WTC11 (cell line): ENCODE measurements at regions not wholly inside any gene's neighbourhood (a gene's known extent, or its start where the extent isn't known, plus 50 kb on each side); places are given as distances from the start of the nearest gene placed in this dataset.

Experiments used
- ATAC-seq: fragments of 200-7000 bp; cut with Tn5 transposase; 2 replicates; pipeline ENCODE4 v1.10.0; 2021; ENCODE audit warnings: mild to moderate bottlenecking, moderate library complexity
- CTCF ChIA-PET: fragments of 300-600 bp; sonication (Branson Sonifier 250); formaldehyde crosslinking; loops from one replicate; lab custom pipeline; 2021; ENCODE audit warnings: antibody characterized with exemption; lab: Charles Lee
- POLR2A ChIA-PET: fragments of 350-600 bp; sonication (Branson Sonifier 250); formaldehyde crosslinking; loops from one replicate; lab custom pipeline; 2021; ENCODE audit warnings: antibody characterized with exemption; lab: Charles Lee
- DNase-seq: peaks from one replicate; pipeline ENCODE4 v3.0.0; 2021; ENCODE audit warnings: low spot score
- H3K27ac Mint-ChIP-seq: 2 replicates; pipeline ENCODE4 v1.8.0; 2021; ENCODE audit warnings: mixed read lengths
- H3K27me3 Mint-ChIP-seq: 2 replicates; pipeline ENCODE4 v1.8.0; 2021; ENCODE audit warnings: low read depth, mild to moderate bottlenecking, moderate library complexity, mixed read lengths
- H3K36me3 Mint-ChIP-seq: 2 replicates; pipeline ENCODE4 v1.8.0; 2021; ENCODE audit warnings: mixed read lengths
- H3K4me1 Mint-ChIP-seq: 2 replicates; pipeline ENCODE4 v1.8.0; 2022; ENCODE audit warnings: mixed read lengths
- H3K4me3 Mint-ChIP-seq: 2 replicates; pipeline ENCODE4 v1.8.0; 2021; ENCODE audit warnings: mild to moderate bottlenecking, moderate library complexity, mixed read lengths
- H3K9me3 Mint-ChIP-seq: 2 replicates; pipeline ENCODE4 v1.8.0; 2021; ENCODE audit warnings: mixed read lengths
- EMX1 ChIP-seq: fragments of 250-450 bp; sonication (Bioruptor Pico); IDR thresholded peaks from 2 replicates; pipeline ENCODE4 v1.8.0; 2021; ENCODE audit warnings: mild to moderate bottlenecking
- FOXJ3 ChIP-seq: sonication (generic); formaldehyde crosslinking; IDR thresholded peaks from 2 replicates; pipeline ENCODE4 v1.9.0; 2021; ENCODE audit warnings: missing genetic modification reagents, mild to moderate bottlenecking, borderline replicate concordance
- FOXK1 ChIP-seq: sonication (generic); formaldehyde crosslinking; IDR thresholded peaks from 2 replicates; pipeline ENCODE4 v1.8.0; 2022; ENCODE audit warnings: mild to moderate bottlenecking, moderate library complexity, missing genetic modification reagents
- GRHL2 ChIP-seq: fragments of 250-450 bp; sonication (Bioruptor Pico); IDR thresholded peaks from 2 replicates; pipeline ENCODE4 v1.8.0; 2022; ENCODE audit warnings: mild to moderate bottlenecking, moderate library complexity; ENCODE audit not compliant: insufficient replicate concordance, severe bottlenecking
- KAT7 ChIP-seq: sonication (generic); formaldehyde crosslinking; IDR thresholded peaks from 2 replicates; pipeline ENCODE4 v1.8.1; 2023; ENCODE audit warnings: missing genetic modification reagents, mild to moderate bottlenecking, borderline replicate concordance
- MXD4 ChIP-seq: fragments of 250-450 bp; sonication (Bioruptor Pico); IDR thresholded peaks from 2 replicates; pipeline ENCODE4 v1.8.0; 2021; ENCODE audit warnings: mild to moderate bottlenecking, moderate library complexity, borderline replicate concordance
- NR2C2 ChIP-seq: sonication (generic); formaldehyde crosslinking; IDR thresholded peaks from 2 replicates; pipeline ENCODE4 v1.8.0; 2022; ENCODE audit warnings: mild to moderate bottlenecking, missing genetic modification reagents
- RORB ChIP-seq: fragments of 250-450 bp; sonication (Bioruptor Pico); IDR thresholded peaks from 2 replicates; pipeline ENCODE4 v1.9.0; 2021; ENCODE audit warnings: mild to moderate bottlenecking
- SOX15 ChIP-seq: fragments of 250-450 bp; sonication (Bioruptor Pico); IDR thresholded peaks from 2 replicates; pipeline ENCODE4 v1.9.0; 2021; ENCODE audit warnings: mild to moderate bottlenecking
- ZNF416 ChIP-seq: fragments of 250-450 bp; sonication (Bioruptor Pico); IDR thresholded peaks from 2 replicates; pipeline ENCODE4 v1.9.0; 2021; ENCODE audit warnings: mild to moderate bottlenecking, inconsistent platforms
- ZNF423 ChIP-seq: fragments of 250-450 bp; sonication (Bioruptor Pico); IDR thresholded peaks from 2 replicates; pipeline ENCODE4 v2.1.2; 2022; ENCODE audit warnings: mild to moderate bottlenecking, moderate library complexity
- ZNF671 ChIP-seq: fragments of 250-450 bp; sonication (Bioruptor Pico); IDR thresholded peaks from 2 replicates; pipeline ENCODE4 v1.8.0; 2021; ENCODE audit warnings: mild to moderate bottlenecking
- TF ChIP-seq, protein P1 (sequence below): sonication (generic); formaldehyde crosslinking; IDR thresholded peaks from 2 replicates; pipeline ENCODE4 v1.8.1; 2023; ENCODE audit warnings: mild to moderate bottlenecking, moderate library complexity, missing genetic modification reagents
- TF ChIP-seq, protein P2 (sequence below): fragments of 250-450 bp; sonication (Bioruptor Pico); IDR thresholded peaks from 2 replicates; pipeline ENCODE4 v1.9.0; 2021; ENCODE audit warnings: mild to moderate bottlenecking, borderline replicate concordance
- TF ChIP-seq, protein P3 (sequence below): sonication (generic); formaldehyde crosslinking; IDR thresholded peaks from 2 replicates; pipeline ENCODE4 v1.8.1; 2022; ENCODE audit warnings: mild to moderate bottlenecking, moderate library complexity, missing genetic modification reagents
- TF ChIP-seq, protein P4 (sequence below): sonication (generic); formaldehyde crosslinking; IDR thresholded peaks from 2 replicates; pipeline ENCODE4 v1.8.0; 2022; ENCODE audit warnings: mild to moderate bottlenecking, missing genetic modification reagents
- TF ChIP-seq, protein P5 (sequence below): fragments of 250-450 bp; sonication (Bioruptor Pico); IDR thresholded peaks from 2 replicates; pipeline ENCODE4 v1.8.0; 2021; ENCODE audit warnings: mild to moderate bottlenecking
- TF ChIP-seq, protein P6 (sequence below): fragments of 200-600 bp; IDR thresholded peaks from 2 replicates; pipeline ENCODE4 v1.8.0; 2022; ENCODE audit warnings: antibody characterized with exemption
- TF ChIP-seq, protein P7 (sequence below): sonication (generic); formaldehyde crosslinking; IDR thresholded peaks from 2 replicates; pipeline ENCODE4 v1.8.1; 2023; ENCODE audit warnings: mild to moderate bottlenecking, missing genetic modification reagents, moderate library complexity

DNA sequence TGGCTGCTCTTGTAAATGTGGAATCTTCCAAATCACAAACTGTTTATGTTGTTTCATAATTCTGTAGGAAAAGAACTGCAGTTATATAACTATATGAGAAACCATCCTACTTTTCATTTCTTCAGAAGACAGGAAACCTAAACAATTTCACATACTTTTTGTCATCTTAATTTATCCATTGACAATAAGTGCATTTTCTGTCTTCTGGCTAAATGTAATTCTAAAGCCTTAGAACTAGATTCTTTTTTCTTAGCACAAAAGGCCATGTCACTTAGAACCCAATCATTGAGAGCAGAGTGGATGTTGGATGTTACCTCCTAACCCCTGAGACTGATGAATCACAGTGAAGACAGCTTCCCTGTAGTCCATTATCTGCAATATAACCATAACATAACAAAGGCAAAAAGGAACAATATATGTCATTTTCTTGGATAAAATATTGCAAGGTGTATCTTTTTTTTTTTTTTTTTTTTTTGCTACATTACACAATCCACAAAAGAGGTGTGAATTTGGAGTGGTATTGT lies 410.2 kb upstream of the PRMT6 start:
- H3K4me1 Mint-ChIP-seq: no peaks in the 10 kb centered on the region
- DNase-seq (no peak), ATAC-seq (no peak)
- H3K9me3 Mint-ChIP-seq: peaks cover 10% of the 10 kb centered on the region
- TF ChIP-seq ZNF671: no peak
- TF ChIP-seq KAT7 (CRISPR knock-in tag): no peak
- TF ChIP-seq MXD4 (CRISPR knock-in tag): no peak
- TF ChIP-seq, protein P1, sequence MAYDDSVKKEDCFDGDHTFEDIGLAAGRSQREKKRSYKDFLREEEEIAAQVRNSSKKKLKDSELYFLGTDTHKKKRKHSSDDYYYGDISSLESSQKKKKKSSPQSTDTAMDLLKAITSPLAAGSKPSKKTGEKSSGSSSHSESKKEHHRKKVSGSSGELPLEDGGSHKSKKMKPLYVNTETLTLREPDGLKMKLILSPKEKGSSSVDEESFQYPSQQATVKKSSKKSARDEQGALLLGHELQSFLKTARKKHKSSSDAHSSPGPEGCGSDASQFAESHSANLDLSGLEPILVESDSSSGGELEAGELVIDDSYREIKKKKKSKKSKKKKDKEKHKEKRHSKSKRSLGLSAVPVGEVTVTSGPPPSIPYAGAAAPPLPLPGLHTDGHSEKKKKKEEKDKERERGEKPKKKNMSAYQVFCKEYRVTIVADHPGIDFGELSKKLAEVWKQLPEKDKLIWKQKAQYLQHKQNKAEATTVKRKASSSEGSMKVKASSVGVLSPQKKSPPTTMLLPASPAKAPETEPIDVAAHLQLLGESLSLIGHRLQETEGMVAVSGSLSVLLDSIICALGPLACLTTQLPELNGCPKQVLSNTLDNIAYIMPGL (CRISPR knock-in tag): no peak
- no peak for TF ChIP-seq ZNF423 (CRISPR knock-in tag)
- TF ChIP-seq, protein P2, sequence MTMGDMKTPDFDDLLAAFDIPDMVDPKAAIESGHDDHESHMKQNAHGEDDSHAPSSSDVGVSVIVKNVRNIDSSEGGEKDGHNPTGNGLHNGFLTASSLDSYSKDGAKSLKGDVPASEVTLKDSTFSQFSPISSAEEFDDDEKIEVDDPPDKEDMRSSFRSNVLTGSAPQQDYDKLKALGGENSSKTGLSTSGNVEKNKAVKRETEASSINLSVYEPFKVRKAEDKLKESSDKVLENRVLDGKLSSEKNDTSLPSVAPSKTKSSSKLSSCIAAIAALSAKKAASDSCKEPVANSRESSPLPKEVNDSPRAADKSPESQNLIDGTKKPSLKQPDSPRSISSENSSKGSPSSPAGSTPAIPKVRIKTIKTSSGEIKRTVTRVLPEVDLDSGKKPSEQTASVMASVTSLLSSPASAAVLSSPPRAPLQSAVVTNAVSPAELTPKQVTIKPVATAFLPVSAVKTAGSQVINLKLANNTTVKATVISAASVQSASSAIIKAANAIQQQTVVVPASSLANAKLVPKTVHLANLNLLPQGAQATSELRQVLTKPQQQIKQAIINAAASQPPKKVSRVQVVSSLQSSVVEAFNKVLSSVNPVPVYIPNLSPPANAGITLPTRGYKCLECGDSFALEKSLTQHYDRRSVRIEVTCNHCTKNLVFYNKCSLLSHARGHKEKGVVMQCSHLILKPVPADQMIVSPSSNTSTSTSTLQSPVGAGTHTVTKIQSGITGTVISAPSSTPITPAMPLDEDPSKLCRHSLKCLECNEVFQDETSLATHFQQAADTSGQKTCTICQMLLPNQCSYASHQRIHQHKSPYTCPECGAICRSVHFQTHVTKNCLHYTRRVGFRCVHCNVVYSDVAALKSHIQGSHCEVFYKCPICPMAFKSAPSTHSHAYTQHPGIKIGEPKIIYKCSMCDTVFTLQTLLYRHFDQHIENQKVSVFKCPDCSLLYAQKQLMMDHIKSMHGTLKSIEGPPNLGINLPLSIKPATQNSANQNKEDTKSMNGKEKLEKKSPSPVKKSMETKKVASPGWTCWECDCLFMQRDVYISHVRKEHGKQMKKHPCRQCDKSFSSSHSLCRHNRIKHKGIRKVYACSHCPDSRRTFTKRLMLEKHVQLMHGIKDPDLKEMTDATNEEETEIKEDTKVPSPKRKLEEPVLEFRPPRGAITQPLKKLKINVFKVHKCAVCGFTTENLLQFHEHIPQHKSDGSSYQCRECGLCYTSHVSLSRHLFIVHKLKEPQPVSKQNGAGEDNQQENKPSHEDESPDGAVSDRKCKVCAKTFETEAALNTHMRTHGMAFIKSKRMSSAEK: no peak
- no peak overlapping the region for H3K27ac Mint-ChIP-seq
- H3K4me3 Mint-ChIP-seq: no peak overlapping the region
- peaks cover 4% of the 10 kb centered on the region; the same call in 1 of the 2 replicates for H3K36me3 Mint-ChIP-seq
- no peaks in the 10 kb centered on the region for H3K27me3 Mint-ChIP-seq
- ChIA-PET POLR2A (no interaction called here), CTCF (no interaction called here)

DNA sequence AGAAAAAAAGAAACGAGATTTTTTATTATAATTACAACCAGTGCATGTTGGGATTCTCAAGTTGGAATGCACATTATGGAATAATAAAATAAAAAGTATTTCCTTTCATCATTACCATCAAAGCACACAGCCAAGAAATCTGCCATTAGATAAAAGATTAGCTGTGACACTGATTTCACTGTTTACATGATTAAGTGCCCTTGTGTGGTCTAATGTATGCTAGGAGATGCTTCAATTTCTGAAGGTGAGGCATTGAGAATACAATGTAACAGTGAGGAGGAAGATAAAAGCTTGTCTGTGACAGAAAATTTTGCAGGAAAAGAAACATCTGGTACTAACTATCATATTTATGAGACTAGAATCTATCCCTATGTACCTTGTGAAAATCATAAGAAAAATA lies 409.7 kb upstream of the PRMT6 start:
- H3K27me3 Mint-ChIP-seq: no peaks in the 10 kb centered on the region
- ChIA-PET POLR2A (interaction anchor here (0.6 kb wide), 1 partner anchor 62 kb away, joined by 3 read pairs; no protein-coding TSS in a partner anchor), CTCF (no interaction called here)
- no peak overlapping the region for H3K4me3 Mint-ChIP-seq
- no peaks in the 10 kb centered on the region for H3K4me1 Mint-ChIP-seq
- TF ChIP-seq FOXK1 (CRISPR knock-in tag): no peak
- no peak for TF ChIP-seq NR2C2 (CRISPR knock-in tag)
- no peak for TF ChIP-seq SOX15 (CRISPR knock-in tag)
- TF ChIP-seq, protein P3, sequence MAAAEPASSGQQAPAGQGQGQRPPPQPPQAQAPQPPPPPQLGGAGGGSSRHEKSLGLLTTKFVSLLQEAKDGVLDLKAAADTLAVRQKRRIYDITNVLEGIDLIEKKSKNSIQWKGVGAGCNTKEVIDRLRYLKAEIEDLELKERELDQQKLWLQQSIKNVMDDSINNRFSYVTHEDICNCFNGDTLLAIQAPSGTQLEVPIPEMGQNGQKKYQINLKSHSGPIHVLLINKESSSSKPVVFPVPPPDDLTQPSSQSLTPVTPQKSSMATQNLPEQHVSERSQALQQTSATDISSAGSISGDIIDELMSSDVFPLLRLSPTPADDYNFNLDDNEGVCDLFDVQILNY (CRISPR knock-in tag): no peak
- TF ChIP-seq, protein P4, sequence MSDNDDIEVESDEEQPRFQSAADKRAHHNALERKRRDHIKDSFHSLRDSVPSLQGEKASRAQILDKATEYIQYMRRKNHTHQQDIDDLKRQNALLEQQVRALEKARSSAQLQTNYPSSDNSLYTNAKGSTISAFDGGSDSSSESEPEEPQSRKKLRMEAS: no peak
- TF ChIP-seq, protein P5, sequence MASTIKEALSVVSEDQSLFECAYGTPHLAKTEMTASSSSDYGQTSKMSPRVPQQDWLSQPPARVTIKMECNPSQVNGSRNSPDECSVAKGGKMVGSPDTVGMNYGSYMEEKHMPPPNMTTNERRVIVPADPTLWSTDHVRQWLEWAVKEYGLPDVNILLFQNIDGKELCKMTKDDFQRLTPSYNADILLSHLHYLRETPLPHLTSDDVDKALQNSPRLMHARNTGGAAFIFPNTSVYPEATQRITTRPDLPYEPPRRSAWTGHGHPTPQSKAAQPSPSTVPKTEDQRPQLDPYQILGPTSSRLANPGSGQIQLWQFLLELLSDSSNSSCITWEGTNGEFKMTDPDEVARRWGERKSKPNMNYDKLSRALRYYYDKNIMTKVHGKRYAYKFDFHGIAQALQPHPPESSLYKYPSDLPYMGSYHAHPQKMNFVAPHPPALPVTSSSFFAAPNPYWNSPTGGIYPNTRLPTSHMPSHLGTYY: no peak
- TF ChIP-seq, protein P6, sequence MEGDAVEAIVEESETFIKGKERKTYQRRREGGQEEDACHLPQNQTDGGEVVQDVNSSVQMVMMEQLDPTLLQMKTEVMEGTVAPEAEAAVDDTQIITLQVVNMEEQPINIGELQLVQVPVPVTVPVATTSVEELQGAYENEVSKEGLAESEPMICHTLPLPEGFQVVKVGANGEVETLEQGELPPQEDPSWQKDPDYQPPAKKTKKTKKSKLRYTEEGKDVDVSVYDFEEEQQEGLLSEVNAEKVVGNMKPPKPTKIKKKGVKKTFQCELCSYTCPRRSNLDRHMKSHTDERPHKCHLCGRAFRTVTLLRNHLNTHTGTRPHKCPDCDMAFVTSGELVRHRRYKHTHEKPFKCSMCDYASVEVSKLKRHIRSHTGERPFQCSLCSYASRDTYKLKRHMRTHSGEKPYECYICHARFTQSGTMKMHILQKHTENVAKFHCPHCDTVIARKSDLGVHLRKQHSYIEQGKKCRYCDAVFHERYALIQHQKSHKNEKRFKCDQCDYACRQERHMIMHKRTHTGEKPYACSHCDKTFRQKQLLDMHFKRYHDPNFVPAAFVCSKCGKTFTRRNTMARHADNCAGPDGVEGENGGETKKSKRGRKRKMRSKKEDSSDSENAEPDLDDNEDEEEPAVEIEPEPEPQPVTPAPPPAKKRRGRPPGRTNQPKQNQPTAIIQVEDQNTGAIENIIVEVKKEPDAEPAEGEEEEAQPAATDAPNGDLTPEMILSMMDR: no peak
- no peak for TF ChIP-seq GRHL2
- TF ChIP-seq, protein P7, sequence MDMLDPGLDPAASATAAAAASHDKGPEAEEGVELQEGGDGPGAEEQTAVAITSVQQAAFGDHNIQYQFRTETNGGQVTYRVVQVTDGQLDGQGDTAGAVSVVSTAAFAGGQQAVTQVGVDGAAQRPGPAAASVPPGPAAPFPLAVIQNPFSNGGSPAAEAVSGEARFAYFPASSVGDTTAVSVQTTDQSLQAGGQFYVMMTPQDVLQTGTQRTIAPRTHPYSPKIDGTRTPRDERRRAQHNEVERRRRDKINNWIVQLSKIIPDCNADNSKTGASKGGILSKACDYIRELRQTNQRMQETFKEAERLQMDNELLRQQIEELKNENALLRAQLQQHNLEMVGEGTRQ (CRISPR knock-in tag): no peak
- no peak for TF ChIP-seq FOXJ3 (CRISPR knock-in tag)
- no peak for TF ChIP-seq EMX1 (CRISPR knock-in tag)
- no peak for TF ChIP-seq RORB (CRISPR knock-in tag)
- no peak for TF ChIP-seq ZNF416 (CRISPR knock-in tag)
- H3K27ac Mint-ChIP-seq: no peak overlapping the region
- DNase-seq: no peak
- peaks cover 4% of the 10 kb centered on the region; the same call in 1 of the 2 replicates for H3K36me3 Mint-ChIP-seq
- H3K9me3 Mint-ChIP-seq: peaks cover 10% of the 10 kb centered on the region
- no peak for ATAC-seq
